ENCODE measurements at regions not wholly inside any gene's neighbourhood (a gene's known extent, or its start where the extent isn't known, plus 50 kb on each side); places are given as distances from the start of the nearest gene placed in this dataset.

GRCh38 chr2:208937521-208937920, 486.3 kb upstream of the MAP2 start:
- TF ChIP-seq MAX (IDR thresholded peaks at IDR 0.05) = no peak
- no peak for TF ChIP-seq CTCF (IDR thresholded peaks at IDR 0.05; ENCODE audit: low read depth, low read length, missing input control)
- TF ChIP-seq REST (IDR thresholded peaks at IDR 0.05) = no peak
- TF ChIP-seq FOXA1 (IDR thresholded peaks at IDR 0.05) = no peak
